ENCODE measurements at regions not wholly inside any gene's neighbourhood (a gene's known extent, or its start where the extent isn't known, plus 50 kb on each side); places are given as distances from the start of the nearest gene placed in this dataset.

DNA sequence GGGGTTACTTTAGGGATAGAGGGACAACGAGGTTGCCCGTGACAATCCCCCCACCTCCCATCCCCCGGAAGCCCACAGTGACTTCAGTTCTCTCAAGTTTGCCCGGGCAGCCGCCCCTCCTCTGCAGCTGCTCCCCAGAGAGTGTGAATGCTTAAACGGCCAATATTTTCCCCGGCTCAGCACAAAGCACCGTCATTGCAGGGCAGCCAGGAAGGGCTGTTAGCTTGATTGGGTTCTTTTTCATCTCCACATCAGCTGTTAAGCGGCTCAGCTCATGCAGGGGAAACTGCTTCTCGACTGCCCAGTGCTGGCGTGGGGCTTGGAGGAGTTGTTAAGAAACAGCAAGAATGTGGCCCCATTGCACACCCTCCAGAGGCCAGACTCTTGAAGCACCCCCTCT lies 120.5 kb upstream of the NCOR2 start:
- TF ChIP-seq, protein P1, sequence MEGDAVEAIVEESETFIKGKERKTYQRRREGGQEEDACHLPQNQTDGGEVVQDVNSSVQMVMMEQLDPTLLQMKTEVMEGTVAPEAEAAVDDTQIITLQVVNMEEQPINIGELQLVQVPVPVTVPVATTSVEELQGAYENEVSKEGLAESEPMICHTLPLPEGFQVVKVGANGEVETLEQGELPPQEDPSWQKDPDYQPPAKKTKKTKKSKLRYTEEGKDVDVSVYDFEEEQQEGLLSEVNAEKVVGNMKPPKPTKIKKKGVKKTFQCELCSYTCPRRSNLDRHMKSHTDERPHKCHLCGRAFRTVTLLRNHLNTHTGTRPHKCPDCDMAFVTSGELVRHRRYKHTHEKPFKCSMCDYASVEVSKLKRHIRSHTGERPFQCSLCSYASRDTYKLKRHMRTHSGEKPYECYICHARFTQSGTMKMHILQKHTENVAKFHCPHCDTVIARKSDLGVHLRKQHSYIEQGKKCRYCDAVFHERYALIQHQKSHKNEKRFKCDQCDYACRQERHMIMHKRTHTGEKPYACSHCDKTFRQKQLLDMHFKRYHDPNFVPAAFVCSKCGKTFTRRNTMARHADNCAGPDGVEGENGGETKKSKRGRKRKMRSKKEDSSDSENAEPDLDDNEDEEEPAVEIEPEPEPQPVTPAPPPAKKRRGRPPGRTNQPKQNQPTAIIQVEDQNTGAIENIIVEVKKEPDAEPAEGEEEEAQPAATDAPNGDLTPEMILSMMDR (conservative IDR thresholded peaks at IDR 0.05) = no peak
- TF ChIP-seq EZH2 (IDR thresholded peaks at IDR 0.05; ENCODE audit: low read depth) = no peak
